Endometrial microvascular endothelial cells (primary cell): ENCODE measurements at regions not wholly inside any gene's neighbourhood (a gene's known extent, or its start where the extent isn't known, plus 50 kb on each side); places are given as distances from the start of the nearest gene placed in this dataset.
"Not testable (repeated sequence)": the region's sequence is repeated elsewhere in the genome, so short reads cannot be mapped to it uniquely, and the experiment has no call there.

ENCODE experiments used
- in situ Hi-C: cut with HindIII; loops from 2 replicates; pipeline ENCODE4 v1.10.0; 2017; ENCODE audit warnings: low sequenced_read_pairs, low pct_unique_long_range_greater_than_20kb; ENCODE audit errors: inconsistent ontology term

- in situ Hi-C loops: not testable (repeated sequence)
These were observed 230.2 kb upstream of the MMS22L start for GRCh38 chr6:97513260-97513659.

DNA sequence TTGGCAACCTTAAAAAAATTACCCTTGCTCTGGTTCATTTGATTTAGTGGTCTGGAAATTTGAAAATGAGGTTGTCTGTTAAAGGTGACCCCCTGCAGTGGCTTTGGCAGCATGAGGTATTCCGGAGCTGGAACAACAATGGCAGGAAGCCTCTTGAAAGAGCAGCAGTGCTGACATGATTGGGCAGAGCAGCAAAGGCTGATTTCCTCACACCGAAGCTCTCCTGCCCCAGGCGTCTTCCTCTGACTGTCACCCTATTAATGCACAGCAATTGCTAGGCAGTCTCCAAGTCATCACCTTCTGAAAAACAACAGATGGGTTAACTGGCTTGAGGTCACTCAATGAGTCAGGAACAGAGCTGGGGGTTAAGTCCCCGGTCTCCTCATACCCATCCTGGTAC lies 241.8 kb upstream of the MMS22L start:
- in situ Hi-C loops: no loop called here

DNA sequence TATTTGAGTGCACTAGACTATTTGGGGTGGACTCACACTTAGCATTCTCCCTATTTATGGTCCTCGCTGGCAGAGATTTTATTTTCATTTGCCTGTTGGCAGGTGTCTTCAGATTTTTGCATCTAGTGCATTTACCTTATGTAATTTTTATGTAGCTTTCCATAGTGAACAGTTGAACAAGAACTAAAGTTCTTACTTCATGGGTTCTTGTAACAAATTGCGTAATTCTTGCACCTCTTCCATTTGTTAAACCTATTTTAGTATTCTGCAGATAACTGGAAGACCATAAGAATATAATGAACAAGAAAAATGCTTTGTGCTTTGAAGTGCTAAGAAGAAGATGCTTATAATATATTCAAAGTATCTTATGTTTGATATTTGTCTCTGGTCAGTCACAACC lies 252.8 kb upstream of the MMS22L start:
- in situ Hi-C loops: no loop called here

GRCh38 chr6:97548354-97548753 lies 265.3 kb upstream of the MMS22L start:
- in situ Hi-C loops: no loop called here

DNA sequence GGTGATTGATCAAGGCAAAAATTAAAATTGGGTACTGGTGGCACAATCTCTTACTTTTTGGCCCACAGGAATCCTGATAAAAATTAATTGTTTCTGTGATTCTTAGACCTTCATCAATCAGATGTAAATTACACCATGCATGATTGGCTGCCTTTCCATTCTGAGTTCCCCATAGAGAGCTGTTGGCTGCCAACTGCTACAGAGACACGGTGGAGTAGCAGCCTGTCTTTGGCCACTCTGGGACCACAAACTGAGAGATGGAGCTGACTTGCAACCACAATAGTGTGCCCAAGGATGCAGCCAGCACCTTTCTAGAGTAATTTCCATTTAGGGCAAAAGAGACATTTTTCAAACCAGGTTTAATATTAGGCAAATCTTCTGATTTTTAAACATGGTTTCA lies 274.3 kb upstream of the MMS22L start:
- in situ Hi-C loops: no loop called here

- in situ Hi-C loops: no loop called here
These were observed 280.5 kb upstream of the MMS22L start for GRCh38 chr6:97563529-97563928.

DNA sequence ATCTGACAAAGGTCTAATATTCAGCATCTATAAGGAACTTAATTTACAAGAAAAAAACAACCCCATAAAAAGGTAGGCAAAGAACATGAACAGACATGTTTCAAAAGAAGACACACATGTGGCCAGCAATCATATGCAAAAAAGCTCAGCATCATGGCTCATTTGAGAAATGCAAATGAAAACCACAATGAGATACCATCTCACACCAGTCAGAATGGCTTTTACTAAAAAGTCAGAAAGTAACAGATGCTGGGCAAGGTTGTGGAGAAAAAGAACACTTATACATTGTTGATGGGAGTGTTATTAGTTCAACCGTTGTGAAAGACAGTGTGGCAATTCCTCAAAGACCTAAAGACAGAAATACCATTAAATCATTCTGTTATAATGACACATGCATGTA lies 289.9 kb upstream of the MMS22L start:
- in situ Hi-C loops: no loop called here

DNA sequence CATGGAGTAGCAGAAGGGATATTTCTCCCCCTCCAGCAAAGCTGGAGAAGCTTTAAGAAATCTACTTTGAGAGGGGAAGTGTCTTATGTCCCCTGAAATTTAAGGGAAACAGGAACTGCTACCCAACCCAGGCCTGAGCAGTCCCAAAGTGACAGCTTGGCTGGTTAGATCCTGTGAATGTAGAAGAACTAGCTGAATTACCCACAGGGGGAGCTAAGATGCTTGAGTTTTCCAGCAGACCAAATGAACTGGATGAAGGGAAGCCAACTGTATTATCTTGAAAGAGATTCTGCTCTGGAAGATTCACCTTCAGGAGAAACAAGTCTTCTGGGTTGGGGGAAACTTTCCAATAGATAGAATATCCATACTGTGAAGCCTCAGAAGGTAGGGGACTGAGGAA lies 303.3 kb upstream of the MMS22L start:
- in situ Hi-C loops: no loop called here

DNA sequence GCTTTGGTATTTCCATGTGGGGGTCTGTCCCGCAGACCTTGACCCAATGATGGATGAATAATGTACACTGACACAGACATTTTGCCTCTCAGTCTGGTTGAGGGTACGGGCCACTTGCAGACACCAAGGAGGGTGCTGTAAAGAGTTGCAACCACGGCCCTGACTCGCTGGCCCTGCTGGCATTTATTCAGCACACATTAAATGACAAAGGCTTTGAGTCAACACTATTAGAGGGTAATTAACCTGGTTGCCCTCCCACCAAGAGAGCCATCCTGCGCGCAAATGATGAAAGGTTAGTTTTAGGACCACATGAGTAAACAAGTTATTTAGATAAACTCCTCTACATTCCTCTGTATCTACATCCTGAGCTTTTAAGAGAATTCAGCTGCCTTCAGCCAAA lies 308.9 kb upstream of the MMS22L start:
- in situ Hi-C loops: no loop called here

- in situ Hi-C loops: no loop called here
These were observed 311.8 kb upstream of the MMS22L start for GRCh38 chr6:97594844-97595243.

- in situ Hi-C loops: no loop called here
These were observed 338.1 kb upstream of the MMS22L start for GRCh38 chr6:97621111-97621510.

- in situ Hi-C loops: no loop called here
These were observed 343.8 kb upstream of the MMS22L start for GRCh38 chr6:97626671-97627441.

- in situ Hi-C loops: no loop called here
These were observed 346.2 kb upstream of the MMS22L start for GRCh38 chr6:97629180-97629579.

DNA sequence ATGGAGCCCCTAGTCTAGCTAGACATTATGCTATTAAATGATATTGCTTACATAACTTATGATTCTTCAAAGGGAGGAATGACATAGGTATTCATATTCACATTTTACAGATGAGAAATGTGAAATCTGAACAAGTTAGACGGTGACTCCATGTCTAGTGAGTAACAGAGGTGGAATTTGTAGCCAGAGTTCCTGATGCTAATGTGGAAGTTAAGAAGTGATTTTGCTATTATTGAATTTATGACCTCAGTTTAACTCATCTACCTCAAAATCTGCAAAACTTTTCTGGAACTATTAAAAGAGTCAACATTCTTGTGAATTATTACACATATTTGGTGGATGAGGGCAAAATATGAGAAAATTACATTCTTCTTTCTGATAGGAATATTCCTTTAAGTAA lies 347.6 kb upstream of the MMS22L start:
- in situ Hi-C loops: no loop called here

DNA sequence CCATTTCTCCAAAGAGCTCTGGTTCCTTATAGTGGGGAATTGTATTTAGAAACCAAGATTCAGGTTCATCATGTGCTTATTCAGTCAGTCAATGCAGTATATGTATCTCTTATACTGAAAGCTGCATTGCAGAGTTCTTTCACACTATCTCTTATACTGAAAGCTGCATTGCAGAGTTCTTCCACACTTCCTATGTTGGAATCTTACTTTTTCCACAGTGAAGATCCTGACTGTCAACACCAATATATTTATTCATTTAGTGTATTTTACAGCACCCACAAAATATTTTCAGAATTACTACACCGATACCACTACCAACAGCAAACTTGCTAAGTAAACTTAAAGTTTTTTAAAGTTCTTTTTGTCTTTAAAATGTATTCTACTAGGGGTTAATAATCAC lies 349.3 kb upstream of the MMS22L start:
- in situ Hi-C loops: no loop called here

- in situ Hi-C loops: no loop called here
These were observed 356.7 kb upstream of the MMS22L start for GRCh38 chr6:97639702-97640101.

DNA sequence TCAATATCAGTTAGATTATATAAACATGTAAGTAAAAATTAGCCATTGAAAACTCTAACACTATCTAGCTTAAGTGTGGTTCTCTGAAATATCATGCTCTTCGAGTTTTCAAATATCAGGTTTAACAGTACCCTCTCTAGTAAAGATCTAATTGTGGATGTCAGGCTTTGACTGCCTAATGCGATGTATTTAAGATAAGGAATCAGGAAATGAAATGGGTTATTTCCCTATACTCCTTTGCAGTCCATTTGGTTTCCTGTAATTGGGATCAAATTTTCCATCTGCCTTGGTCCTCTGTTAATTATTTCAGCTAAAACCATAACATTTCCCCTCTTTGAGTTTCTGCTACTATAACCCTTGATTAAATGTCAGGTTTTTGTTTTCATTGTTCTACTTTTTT lies 361.3 kb upstream of the MMS22L start:
- in situ Hi-C loops: no loop called here

- in situ Hi-C loops: no loop called here
These were observed 362.7 kb upstream of the MMS22L start for GRCh38 chr6:97645757-97646156.

DNA sequence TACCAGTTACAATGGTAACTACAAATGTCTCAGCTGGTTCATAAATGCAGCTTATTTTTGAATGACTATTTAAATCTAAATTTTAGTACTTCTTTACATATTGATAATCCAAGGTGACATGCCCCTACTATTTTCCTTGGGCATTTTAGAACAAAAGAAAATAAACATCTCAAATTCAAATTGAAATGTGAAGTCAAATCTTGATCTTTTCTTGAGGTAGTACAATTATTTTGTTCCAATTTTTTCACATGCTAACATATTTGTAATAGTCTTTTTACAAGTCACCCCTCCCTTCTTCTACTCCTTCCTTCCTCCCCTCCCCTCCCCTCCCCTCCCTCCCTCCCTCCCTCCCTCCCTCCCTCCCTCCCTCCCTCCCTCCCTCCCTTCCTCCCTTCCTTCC lies 370.1 kb upstream of the MMS22L start:
- in situ Hi-C loops: no loop called here

GRCh38 chr6:97653517-97653916 lies 370.5 kb upstream of the MMS22L start:
- in situ Hi-C loops: no loop called here

DNA sequence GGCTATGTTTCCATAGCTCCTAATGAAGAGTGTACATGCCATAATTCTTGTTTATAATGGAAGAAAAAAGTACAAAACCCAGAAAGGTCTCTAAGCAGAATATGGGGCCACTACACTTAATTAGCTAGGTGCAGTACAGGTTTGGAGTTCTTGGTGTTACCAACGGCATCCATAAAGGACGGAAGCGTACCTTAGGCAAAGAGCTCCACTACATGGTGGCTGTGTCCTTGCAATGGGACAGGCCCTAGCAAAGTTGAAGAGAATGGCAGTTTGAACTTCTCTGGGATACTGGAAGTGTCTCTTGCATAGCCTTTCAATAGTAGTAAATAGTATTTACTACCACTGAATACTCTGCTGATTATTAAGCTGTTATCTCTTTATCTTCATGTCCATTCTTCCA lies 371.7 kb upstream of the MMS22L start:
- in situ Hi-C loops: no loop called here
